Stimulated activated CD8-positive, alpha-beta memory T cell treated with anti-CD3 and anti-CD28 coated beads, Interleukin-7, amount 100 ng/mL, for 1 hour (primary cell): ENCODE measurements at regions not wholly inside any gene's neighbourhood (a gene's known extent, or its start where the extent isn't known, plus 50 kb on each side); places are given as distances from the start of the nearest gene placed in this dataset.

ENCODE experiments used
- DNase-seq, 2 donors: peaks; one replicate each; pipeline ENCODE4 v3.0.0-alpha.2; 2020; ENCODE audit warnings: low read depth in 2 of 2

DNA sequence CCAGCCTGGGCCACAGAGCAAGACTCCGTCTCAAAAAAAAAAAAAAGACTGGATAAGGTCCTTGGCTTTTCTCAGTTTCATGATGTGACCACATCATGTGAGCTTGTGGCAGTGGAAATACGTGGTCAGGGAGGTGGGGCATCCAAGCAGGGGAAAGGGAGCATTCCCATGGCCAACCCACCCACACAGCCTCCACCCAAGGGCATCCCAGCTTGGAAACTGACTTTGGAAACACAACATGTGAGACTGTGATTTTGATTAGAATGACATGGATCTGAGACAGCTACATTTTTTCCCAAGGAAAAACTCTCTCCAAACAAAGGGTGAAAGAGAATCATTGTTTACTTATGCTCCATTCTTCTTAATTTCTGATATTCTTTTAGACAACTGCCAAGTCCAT, 405.0 kb upstream of the ZNF507 start:
- no peak for DNase-seq

DNA sequence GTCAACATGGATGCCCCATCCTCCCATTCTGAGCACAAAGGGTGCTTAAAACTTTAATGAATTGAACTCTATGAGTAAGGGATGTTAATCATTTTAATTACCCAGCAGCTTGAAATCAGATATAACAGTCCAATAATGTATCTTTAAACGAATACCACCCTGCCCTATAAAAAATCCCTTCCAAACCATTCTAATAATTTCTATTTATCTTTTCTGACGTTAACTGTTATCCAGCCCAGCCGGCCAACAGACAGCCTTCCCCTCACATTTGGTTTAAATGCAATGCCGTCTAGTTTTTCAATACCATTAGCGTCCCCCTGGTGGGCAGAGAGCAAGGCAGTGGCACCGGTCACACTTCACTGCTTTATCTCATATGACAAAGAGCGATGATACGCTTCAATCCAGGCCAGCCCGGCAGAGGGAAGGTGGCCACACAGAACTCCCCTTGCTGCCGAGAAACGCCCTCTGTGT, 402.2 kb upstream of the ZNF507 start:
- DNase-seq: no peak

DNA sequence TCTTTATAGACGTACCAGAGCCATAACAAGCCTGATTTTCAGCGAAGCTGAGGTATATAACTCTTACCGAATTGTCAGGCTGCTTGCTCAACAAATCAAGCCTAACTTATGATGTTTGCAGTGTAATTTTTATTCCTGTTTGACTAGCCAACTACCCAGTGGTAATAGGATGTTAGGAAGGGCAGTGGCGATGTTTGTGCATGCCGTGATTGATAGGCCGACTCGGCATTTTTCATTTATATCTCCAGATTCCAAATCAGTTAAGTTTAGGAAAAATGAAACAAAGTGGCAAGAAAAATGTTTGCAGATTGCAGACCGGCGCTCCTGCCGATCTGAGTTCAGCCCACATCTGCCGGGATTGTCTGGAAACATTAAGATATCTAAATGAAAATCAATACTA, 401.6 kb upstream of the ZNF507 start:
- DNase-seq: no peak

DNA sequence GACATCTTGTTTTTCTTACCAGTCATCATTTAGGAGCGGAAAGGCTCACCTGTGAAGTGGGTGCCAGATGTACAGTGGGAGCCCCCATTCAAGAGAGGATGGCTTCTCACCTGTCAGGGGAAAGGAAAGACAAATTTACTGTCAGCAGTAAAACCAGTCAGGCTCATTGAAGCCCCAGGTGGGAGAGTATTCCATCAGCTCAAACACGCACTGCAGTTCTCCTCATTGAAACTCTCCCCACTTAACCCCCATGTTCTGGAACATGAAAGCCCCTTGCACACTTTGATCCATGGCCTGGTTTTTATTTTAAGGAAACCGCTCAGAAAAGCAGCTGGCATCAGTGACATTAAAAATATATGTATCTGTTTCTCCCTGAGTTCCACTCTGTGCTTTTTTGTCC, 401.1 kb upstream of the ZNF507 start:
- DNase-seq: no peak

DNA sequence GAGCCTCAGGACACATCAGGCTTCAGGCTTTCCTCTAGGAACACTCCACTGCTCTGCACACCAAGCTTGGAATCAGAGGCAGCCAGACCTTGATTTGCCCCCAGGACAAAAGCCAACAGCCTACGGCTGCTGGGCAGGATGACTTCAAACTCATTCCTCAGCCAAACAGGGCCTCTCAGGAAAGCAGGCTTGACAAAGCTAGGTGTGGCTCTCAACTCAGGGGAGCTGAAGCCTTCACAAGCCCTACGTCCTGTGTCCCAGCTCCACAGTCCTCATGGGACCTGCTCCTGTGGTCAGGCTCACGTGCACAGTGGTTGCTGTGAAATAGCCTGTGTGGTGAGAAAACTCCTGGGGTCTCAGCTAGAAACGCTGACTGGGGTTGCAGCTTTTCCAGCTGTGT, 398.9 kb upstream of the ZNF507 start:
- no peak for DNase-seq

DNA sequence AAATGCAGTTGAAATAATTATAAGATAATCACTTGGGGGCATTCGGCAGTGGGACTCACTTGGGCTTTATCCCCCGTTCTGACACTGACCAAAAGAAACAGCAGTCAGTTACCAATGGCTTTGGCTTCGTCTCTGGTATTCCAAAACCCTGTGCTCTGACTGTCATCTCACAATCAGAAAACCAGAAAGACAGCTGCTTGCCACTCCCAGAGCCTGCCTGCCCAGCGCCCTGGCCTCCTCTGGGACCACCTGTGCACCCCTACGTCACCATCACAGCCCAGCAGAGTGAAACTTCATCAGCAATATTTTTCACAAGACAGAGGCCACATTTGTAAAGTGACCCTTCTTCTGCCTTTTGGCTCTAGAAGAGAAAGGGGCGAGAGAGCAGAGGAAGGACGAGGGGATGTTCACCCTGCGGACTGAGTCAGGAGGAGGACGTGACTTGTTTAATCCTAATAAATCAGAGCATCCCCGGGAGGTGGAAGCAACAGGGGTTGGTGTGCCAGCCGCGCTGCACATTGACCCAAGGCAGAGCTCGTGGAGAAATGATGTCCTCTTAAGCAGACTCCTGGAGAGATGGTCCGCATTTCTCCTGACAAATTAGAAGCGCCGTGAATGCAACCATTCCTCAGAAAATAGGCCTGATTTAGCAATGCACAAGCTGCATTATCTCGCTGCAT, 397.8 kb upstream of the ZNF507 start:
- no peak for DNase-seq

DNA sequence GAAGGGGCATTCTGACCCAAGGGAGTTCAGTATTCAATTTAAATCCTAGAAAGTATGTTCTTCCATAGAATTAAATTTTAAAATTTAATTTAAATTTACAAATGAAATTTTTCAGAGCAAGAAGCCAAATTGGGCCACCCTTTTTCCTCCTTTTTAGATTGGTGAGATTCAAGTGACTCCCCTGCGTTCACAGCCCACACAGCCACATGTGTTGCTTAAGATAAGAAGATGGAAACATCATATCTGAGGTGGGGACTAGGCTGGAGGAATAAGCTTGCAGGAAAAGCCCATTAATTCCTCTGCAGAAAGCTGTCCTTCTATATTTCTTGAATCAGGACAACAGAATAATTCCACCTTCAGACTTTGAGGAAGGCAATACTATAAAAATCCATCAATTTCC, 392.7 kb upstream of the ZNF507 start:
- DNase-seq: no peak

DNA sequence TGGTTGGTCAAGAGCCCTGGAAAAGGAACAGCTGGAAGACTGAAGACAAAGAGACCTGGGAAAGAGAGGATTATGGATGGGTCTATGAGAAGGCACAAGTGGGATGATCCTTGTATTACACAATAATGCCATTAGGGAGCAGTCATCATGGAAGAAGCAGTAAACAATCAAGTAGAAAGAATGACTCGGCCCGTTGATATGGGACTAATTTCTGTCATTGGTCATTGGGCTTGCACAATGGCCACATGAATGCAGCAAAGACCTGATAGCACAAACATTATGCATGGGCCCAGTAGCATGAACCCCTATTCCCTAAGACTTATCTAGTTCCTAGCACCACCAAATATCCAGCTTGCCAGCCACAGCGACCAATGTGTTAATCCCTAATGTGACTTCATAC, 390.3 kb upstream of the ZNF507 start:
- DNase-seq: no peak

DNA sequence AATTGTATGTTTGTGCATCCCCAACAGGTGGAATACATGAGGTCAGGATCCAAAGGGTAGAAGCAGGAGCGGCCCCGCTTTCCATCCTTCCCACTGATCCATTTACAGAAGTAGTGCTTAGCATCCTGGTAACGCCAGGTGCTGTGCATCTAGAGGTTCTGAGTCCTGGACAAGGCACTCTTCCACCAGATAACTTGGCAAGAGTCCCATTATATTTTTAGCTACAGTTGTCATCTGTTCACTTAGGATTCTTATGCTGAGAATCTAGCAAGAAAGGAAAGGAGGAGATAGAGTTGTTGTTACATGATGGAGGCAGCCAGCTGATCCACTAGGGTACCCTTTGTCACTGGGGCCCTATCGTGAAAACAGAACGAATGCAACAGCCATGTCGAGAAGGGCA, 389.5 kb upstream of the ZNF507 start:
- no peak for DNase-seq

DNA sequence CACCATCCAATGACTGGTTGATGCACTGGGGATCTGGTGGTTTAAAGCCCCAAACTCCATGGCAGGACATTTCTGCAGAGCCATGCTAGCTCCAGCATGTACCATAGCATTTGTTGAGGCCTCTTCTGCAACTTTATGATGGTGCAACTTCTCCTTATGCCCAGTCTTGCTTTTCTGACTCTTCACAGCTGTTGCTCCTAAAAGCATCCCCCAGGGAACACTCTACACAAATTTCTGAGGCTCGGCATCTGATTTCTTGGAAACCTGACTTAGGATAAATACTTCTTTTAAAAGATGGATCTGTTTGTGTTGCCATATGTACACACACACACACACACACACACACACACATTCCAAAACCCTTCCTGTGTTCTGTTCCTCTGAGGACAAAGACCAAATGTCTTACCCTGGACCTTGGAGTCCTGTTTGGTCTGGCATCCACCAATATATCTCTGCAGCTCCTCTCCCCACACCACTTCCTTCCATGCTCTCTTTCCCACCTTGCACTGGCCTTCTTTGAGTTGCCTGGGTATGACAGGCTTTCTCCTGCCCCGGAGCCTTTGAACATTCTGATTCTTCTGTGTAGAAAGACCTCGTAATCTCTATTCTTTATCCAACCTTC, 388.5 kb upstream of the ZNF507 start:
- DNase-seq: no peak

DNA sequence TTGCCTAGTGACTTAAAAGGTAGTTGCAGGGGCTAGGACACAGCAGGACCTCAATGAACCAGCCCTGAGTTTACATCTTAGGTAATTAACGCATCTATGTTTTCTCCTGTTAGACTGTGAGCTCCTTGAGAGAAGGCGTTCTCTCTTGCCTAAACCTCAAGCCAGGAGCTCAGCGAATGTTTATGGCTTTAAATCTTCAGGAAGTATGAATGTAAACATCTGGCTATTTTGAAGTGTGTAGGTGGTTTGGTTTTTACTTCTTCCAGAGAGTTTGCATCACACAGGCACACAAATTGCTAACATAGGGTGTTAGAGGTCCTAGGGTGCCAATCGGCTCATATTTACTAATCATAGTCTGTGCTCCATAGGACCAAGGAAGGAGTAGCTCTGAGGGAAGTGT, 387.7 kb upstream of the ZNF507 start:
- no peak for DNase-seq

DNA sequence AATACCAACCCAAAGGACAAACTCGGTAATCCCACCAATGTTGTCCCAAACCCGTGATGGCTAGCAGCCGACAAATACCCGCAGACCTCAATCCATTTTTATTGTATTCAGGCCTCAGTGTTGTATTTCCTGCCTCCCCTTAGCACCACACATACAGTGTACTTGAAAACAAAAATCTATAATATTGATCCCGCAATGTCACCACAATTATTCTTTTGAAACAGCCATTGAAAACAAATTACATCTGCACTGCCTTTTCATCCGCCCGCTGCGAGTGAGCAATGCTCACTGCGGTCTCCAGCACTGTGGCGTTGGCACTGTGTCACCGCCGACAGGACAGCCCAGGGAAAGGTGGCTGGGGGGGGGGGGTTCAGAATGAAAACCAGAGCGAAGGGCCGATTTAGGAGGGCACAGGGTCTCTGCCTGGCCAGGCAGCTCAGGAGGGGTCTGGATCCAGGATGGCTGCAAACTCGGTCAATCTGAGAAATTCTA, 385.8 kb upstream of the ZNF507 start:
- no peak for DNase-seq

DNA sequence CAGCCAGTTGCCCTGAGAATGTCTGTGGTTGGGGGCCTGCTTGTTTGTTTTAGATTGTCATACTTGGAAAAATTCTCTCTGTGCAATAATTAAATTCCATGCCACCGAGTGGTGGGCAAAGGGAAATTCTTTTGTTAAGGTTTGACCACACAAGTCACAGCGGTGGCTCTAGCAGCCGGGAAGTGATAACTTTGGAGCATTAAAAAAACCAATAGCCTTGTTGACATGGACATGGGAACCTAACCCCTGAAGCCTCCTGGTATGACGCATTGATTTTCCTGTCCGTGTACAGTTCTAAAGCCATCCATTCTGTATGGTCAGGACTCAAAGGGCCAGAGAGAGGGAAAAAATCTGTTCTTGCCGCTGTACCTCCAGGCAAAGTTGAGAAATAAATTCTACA, 384.9 kb upstream of the ZNF507 start:
- DNase-seq: no peak

DNA sequence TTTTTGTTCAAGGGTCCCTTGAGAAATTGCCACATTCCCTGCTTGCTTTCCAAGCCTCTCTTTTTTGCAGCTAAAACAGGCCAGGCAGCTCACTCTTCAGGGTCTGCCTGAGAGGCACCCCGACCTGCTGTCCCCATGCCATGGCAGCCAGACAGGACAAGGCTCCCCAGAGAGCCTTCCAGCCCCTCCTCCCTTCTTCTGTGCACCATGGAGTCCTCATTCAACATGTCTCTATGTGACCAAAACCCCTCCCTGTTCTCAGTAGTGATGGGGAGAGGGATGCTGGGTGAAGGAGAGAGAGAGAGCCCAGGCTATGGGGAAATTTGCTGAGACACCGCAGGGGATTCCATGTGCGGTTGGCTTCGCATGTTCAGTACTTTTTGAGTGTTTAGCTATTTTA, 384.2 kb upstream of the ZNF507 start:
- no peak for DNase-seq

DNA sequence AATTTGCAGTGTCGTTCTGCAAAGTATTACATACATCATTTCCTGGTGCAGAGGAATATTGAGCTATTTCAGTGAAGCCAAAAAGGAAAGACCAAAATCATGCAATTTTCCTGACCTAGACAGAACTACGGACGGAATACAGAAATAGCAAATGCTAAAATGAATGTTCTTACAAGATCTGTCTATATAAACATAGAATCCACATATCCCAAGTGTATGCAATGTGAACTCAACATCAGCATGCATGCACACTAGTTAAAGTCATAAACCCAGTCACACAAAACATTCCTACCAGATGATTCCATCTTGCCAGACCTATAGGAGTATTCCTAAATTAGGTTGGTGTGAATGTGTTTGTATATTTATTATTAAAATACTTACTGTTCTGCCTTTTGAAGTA, 383.7 kb upstream of the ZNF507 start:
- no peak for DNase-seq

DNA sequence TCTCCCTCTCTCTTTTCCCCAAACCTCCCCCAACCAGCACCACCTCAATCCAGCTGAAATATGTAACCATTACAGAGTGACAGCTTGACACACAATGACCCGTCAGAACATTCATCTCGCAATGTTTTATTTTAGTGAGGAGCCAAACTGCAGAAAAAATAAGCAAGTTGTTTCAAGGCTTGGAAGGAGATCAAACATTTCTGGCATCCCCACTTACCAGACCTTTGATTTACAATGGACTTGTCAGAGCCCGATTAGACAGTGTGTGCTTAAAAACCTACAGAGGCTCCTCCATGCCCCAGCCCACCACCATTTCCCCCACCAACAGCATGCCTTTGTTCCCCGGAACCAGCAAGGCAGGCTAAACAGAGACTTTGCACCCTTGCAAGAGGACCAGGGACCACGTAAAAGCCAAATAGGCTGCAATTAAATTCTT, 382.8 kb upstream of the ZNF507 start:
- DNase-seq: no peak

DNA sequence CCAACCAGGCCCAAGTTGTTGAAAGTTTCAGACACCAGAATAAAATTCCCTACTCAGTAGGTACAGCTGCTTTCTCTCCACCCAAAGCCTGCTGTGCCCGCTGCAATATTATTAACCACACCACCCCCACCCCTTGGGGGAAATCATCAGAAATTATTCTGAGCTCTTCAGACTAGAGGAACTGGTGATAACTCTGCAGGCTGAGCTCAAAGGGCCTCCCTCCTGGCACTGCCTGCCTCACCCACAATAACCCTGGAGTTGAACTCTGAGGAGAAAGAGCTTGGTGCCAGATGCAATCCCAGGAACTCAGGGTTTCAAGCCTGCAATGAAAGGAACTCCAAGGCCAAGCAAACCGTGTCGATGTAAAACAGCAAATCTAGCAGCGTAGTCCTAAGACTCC, 381.7 kb upstream of the ZNF507 start:
- no peak for DNase-seq

DNA sequence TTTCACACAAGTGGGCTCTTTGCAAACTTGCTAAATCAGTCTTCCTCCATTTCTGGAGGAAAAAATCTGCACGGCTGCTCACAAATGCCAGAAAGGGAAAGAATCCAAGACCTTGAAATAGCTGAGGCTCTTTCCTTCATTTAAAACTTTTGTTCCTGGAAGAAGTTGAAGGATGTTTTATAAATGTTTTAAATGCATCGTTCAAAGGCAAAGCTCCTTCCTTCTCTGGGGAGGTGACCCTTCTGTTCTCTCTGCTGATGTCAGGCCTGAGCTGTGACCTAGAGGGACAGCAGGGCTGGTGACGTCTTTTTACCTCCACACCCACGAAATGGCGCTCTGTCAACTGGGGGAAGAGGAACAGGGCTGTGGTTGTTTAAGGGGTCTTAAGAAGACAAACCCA, 376.4 kb upstream of the ZNF507 start:
- DNase-seq: no peak

DNA sequence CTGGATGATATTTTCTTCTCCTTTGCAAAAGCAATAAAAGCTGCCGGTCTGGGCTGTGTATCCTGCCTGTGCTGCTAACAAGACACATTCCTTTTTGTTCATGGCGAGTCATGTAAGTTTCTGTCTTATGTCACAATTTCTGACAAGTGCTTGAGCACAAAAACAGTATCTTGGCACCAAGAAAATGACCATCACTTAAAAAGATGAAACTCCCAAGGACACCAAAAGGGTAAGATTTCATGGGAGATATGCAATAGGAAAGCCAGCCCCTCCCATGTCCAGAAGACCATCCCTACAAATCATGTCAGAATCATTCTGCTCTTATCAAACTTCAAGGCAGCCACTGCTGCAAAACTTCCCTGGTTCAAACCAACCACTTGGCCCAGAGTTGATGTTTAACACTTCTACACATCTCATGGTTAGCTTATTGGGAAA, 375.4 kb upstream of the ZNF507 start:
- DNase-seq: no peak

DNA sequence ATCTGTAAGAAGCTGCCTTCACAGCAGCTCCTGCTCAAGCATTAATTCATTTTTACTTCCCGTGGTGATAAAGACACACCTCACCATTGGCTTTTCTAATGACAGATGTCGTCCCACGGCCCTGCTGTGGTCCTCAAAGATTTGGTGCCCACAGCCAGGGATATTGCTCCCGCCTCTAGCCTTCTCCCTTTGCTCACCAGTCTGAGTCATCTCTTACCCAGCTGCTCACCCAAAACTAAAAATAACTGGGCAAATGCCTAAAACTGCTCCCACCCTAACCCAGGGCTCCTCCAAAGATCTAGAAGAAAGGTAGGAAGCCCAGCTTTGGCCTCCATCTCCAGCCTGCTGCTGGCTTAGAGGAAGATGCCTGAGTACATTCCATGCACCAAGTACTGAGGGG, 371.1 kb upstream of the ZNF507 start:
- DNase-seq: no peak

DNA sequence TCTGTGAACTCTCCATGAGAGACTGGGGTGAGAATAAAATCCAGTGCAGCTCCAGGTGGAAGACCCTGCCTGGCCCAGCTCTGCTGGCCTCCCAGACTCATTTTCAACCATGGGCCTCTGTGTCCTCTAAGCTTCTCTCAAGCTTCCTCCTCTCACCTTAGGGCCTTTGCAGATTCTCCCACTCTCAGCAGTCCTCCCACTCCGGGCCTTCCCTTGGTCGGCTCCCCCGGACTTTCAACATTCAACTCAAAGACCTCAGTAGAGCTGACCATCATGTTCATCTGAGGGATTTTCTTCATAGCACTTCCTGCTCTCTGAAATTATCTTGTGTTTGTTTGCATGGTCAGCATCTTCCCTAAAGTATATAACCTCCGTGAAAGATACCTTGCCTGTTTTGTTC, 370.5 kb upstream of the ZNF507 start:
- no peak for DNase-seq

DNA sequence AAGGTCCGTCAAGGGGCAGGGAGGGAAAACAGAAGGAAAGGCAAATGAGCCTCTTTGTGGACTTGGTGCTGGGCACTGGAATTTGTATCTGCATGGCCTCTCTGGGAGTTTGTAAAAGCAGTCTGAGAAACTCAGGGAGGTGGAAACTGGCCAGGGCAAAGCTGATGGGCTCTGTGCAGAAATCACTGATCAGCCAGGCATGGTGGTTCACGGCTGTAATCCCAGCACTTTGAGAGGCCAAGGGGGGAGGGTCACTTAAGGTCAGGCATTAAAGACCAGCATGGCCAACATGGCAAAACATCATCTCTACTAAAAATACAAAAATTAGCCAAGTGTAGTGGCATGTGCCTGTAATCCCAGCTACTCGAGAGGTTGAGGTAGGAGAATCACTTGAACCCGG, 369.9 kb upstream of the ZNF507 start:
- DNase-seq: no peak

DNA sequence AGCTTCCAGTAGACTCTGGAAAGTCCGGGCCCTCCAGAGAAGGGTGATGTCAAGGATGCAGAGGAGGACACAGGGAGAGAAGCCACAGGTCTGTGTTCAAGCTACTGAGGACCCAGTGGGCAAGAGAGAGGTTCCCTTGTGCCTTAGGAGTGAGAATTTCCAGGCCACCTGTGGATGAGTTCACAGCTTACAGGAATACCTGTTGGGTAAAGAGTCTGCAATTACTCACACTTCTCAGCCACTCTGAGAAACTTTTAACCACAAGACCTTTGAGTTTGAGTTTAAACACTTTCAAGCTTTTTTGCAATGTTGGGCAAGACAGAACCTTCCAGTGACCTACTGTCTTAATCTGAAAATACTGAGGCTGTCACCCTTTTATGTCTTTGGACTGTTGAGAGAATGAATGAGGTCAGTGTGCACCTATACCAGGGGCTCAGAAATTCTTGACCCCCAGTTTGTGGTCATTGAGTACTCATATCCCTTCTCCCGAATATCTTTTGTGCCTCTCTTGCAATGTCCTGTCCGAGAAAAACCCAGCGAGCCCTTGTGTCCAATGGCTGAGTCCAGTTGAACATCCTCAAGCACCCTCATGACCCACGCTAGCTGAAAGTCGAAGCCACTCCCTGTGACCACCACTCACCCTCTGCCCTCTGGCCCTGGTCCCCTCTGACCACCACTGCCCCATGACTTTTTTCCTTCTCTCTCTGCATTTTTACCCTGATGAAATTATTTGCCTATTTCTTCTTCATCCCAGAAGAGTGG, 368.5 kb upstream of the ZNF507 start:
- DNase-seq: no peak
